C4-2B (cell line): ENCODE measurements at regions not wholly inside any gene's neighbourhood (a gene's known extent, or its start where the extent isn't known, plus 50 kb on each side); places are given as distances from the start of the nearest gene placed in this dataset.

Experiments
- ZFX ChIP-seq: fragments of 450-650 bp; IDR thresholded peaks from 2 replicates; pipeline ENCODE4 v1.6.1; 2017
- TF ChIP-seq, protein P1 (sequence below): fragments of 450-650 bp; conservative IDR thresholded peaks from 2 replicates; pipeline ENCODE4 v1.5.1; 2017; ENCODE audit warnings: mild to moderate bottlenecking

GRCh38 chr10:128373831-128374230 is 247.6 kb upstream of the MKI67 start:
- TF ChIP-seq, protein P1, sequence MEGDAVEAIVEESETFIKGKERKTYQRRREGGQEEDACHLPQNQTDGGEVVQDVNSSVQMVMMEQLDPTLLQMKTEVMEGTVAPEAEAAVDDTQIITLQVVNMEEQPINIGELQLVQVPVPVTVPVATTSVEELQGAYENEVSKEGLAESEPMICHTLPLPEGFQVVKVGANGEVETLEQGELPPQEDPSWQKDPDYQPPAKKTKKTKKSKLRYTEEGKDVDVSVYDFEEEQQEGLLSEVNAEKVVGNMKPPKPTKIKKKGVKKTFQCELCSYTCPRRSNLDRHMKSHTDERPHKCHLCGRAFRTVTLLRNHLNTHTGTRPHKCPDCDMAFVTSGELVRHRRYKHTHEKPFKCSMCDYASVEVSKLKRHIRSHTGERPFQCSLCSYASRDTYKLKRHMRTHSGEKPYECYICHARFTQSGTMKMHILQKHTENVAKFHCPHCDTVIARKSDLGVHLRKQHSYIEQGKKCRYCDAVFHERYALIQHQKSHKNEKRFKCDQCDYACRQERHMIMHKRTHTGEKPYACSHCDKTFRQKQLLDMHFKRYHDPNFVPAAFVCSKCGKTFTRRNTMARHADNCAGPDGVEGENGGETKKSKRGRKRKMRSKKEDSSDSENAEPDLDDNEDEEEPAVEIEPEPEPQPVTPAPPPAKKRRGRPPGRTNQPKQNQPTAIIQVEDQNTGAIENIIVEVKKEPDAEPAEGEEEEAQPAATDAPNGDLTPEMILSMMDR: no peak
- no peak for TF ChIP-seq ZFX
